NCI-H1092 treated with DMSO at 0.1 percent for 48 hours (cell line): ENCODE measurements at regions not wholly inside any gene's neighbourhood (a gene's known extent, or its start where the extent isn't known, plus 50 kb on each side); places are given as distances from the start of the nearest gene placed in this dataset.

Experiments
- DNase-seq: peaks from one replicate; lab custom pipeline; 2025; lab: John Stamatoyannopoulos, UW

GRCh38 chr2:217227794-217228193, 367.9 kb upstream of the TNP1 start:
- no peak for DNase-seq

GRCh38 chr2:217225596-217225995, 365.7 kb upstream of the TNP1 start:
- DNase-seq = no peak

GRCh38 chr2:217223222-217223930, 363.5 kb upstream of the TNP1 start:
- no peak for DNase-seq

GRCh38 chr2:217222309-217222910, 362.5 kb upstream of the TNP1 start:
- no peak for DNase-seq

- DNase-seq = no peak
These were observed 360.6 kb upstream of the TNP1 start for GRCh38 chr2:217220228-217221013.

- DNase-seq = no peak
These were observed 359.3 kb upstream of the TNP1 start for GRCh38 chr2:217219164-217219520.

GRCh38 chr2:217218269-217219163, 358.7 kb upstream of the TNP1 start:
- DNase-seq = no peak

- DNase-seq = no peak
These were observed 357.1 kb upstream of the TNP1 start for GRCh38 chr2:217216982-217217381.

GRCh38 chr2:217216316-217216715, 356.5 kb upstream of the TNP1 start:
- no peak for DNase-seq

- no peak for DNase-seq
These were observed 356.0 kb upstream of the TNP1 start for GRCh38 chr2:217215877-217216276.

- no peak for DNase-seq
These were observed 349.0 kb upstream of the TNP1 start for GRCh38 chr2:217208867-217209266.

- DNase-seq = no peak
These were observed 347.8 kb upstream of the TNP1 start for GRCh38 chr2:217207699-217208010.

- no peak for DNase-seq
These were observed 347.2 kb upstream of the TNP1 start for GRCh38 chr2:217206907-217207698.

GRCh38 chr2:217206016-217206725, 346.3 kb upstream of the TNP1 start:
- no peak for DNase-seq

- DNase-seq = no peak
These were observed 344.5 kb upstream of the TNP1 start for GRCh38 chr2:217204358-217204757.

GRCh38 chr2:217203086-217203485, 343.2 kb upstream of the TNP1 start:
- DNase-seq = no peak

GRCh38 chr2:217199255-217199630, 339.4 kb upstream of the TNP1 start:
- no peak for DNase-seq

GRCh38 chr2:217195658-217196446, 336.0 kb upstream of the TNP1 start:
- no peak for DNase-seq

- no peak for DNase-seq
These were observed 335.2 kb upstream of the TNP1 start for GRCh38 chr2:217195016-217195415.
